ENCODE measurements at regions not wholly inside any gene's neighbourhood (a gene's known extent, or its start where the extent isn't known, plus 50 kb on each side); places are given as distances from the start of the nearest gene placed in this dataset.

GRCh38 chr2:190584980-190585661 is 50.6 kb upstream of the NEMP2 start:
- H2AFZ ChIP-seq (ENCODE audit: low read length) = no peak overlapping the region
- H3K4me3 ChIP-seq (replicated peaks in 1 of 4; ENCODE audit: control extremely low read depth in 1 of 4, insufficient read depth in 1 of 4, low read depth in 3 of 4, low read length in 4 of 4) = no peak overlapping the region
- no peak for TF ChIP-seq CTCF (conservative IDR thresholded peaks at IDR 0.05 in 1 of 2, IDR thresholded peaks at IDR 0.05 in 1 of 2; ENCODE audit: low read depth in 1 of 2, low read length in 2 of 2)
- no peak for TF ChIP-seq EZH2 (IDR thresholded peaks at IDR 0.05; ENCODE audit: low read length, missing control alignments)
- no peak overlapping the region for H3K27ac ChIP-seq (ENCODE audit: insufficient read depth, low read length)
- no peak for DNase-seq (ENCODE audit: low read depth in 2 of 2)
- no peaks in the 10 kb centered on the region for H3K27me3 ChIP-seq (ENCODE audit: control insufficient read depth, insufficient read depth, low read length)
- H3K9ac ChIP-seq (ENCODE audit: insufficient read depth, low read length) = no peak overlapping the region
- no peaks in the 10 kb centered on the region for H4K20me1 ChIP-seq (ENCODE audit: control insufficient read depth, extremely low read depth, insufficient read depth, low read length)
- no peak overlapping the region for H3K4me2 ChIP-seq (ENCODE audit: extremely low read depth, insufficient read depth, low read length)
- no peaks in the 10 kb centered on the region for H3K9me3 ChIP-seq (ENCODE audit: control insufficient read depth, insufficient read depth, low read depth, low read length)
- H3K36me3 ChIP-seq (ENCODE audit: control insufficient read depth, insufficient read depth, low read length) = no peaks in the 10 kb centered on the region
- H3K79me2 ChIP-seq (ENCODE audit: control insufficient read depth, insufficient read depth, low read length) = no peaks in the 10 kb centered on the region
- H3K4me1 ChIP-seq (ENCODE audit: control insufficient read depth, extremely low read depth, insufficient read depth, low read length) = no peaks in the 10 kb centered on the region

GRCh38 chr2:190587106-190587505 is 52.6 kb upstream of the NEMP2 start:
- Histone ChIP-seq H3K79me2 (ENCODE audit: control insufficient read depth, insufficient read depth, low read length) (no peaks in the 10 kb centered on the region), H2AFZ (ENCODE audit: low read length) (no peak overlapping the region), H3K4me2 (ENCODE audit: extremely low read depth, insufficient read depth, low read length) (no peak overlapping the region), H3K36me3 (ENCODE audit: control insufficient read depth, insufficient read depth, low read length) (no peaks in the 10 kb centered on the region), H4K20me1 (ENCODE audit: control insufficient read depth, extremely low read depth, insufficient read depth, low read length) (no peaks in the 10 kb centered on the region), H3K27ac (ENCODE audit: insufficient read depth, low read length) (no peak overlapping the region), H3K9me3 (ENCODE audit: control insufficient read depth, insufficient read depth, low read depth, low read length) (no peaks in the 10 kb centered on the region), H3K27me3 (ENCODE audit: control insufficient read depth, insufficient read depth, low read length) (no peaks in the 10 kb centered on the region), H3K4me1 (ENCODE audit: control insufficient read depth, extremely low read depth, insufficient read depth, low read length) (no peaks in the 10 kb centered on the region), H3K4me3 (replicated peaks in 1 of 4; ENCODE audit: control extremely low read depth in 1 of 4, insufficient read depth in 1 of 4, low read depth in 3 of 4, low read length in 4 of 4) (no peak overlapping the region), H3K9ac (ENCODE audit: insufficient read depth, low read length) (no peak overlapping the region)
- TF ChIP-seq EZH2 (IDR thresholded peaks at IDR 0.05; ENCODE audit: low read length, missing control alignments) (no peak), CTCF (conservative IDR thresholded peaks at IDR 0.05 in 1 of 2, IDR thresholded peaks at IDR 0.05 in 1 of 2; ENCODE audit: low read depth in 1 of 2, low read length in 2 of 2) (no peak)
- no peak for DNase-seq (ENCODE audit: low read depth in 2 of 2)

DNA sequence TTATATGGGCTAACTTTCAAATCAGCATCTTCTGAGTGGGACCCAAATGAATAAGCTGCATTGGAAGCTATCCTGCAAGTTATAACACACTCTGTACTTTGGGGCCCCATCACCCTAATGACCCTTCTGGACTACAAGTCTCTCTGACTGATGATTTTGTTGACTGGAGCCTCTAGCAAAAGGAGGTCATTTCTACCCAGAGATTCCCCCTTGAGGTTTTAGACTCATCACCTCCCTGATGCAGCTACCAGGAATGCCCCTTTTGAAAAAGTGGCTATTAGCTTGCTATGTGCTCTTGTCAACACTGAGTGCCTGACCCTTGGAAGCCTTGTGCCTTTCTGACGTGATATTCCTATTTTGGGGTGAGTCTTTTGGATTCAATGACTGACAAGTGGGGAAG is 54.5 kb upstream of the NEMP2 start:
- Histone ChIP-seq H3K9me3 (ENCODE audit: control insufficient read depth, insufficient read depth, low read depth, low read length) (no peaks in the 10 kb centered on the region), H3K36me3 (ENCODE audit: control insufficient read depth, insufficient read depth, low read length) (no peaks in the 10 kb centered on the region), H3K4me2 (ENCODE audit: extremely low read depth, insufficient read depth, low read length) (no peak overlapping the region), H3K27ac (ENCODE audit: insufficient read depth, low read length) (no peak overlapping the region), H3K4me1 (ENCODE audit: control insufficient read depth, extremely low read depth, insufficient read depth, low read length) (no peaks in the 10 kb centered on the region), H3K27me3 (ENCODE audit: control insufficient read depth, insufficient read depth, low read length) (no peaks in the 10 kb centered on the region), H4K20me1 (ENCODE audit: control insufficient read depth, extremely low read depth, insufficient read depth, low read length) (no peaks in the 10 kb centered on the region), H3K4me3 (replicated peaks in 1 of 4; ENCODE audit: control extremely low read depth in 1 of 4, insufficient read depth in 1 of 4, low read depth in 3 of 4, low read length in 4 of 4) (no peak overlapping the region), H3K79me2 (ENCODE audit: control insufficient read depth, insufficient read depth, low read length) (no peaks in the 10 kb centered on the region), H2AFZ (ENCODE audit: low read length) (no peak overlapping the region), H3K9ac (ENCODE audit: insufficient read depth, low read length) (no peak overlapping the region)
- no peak for DNase-seq (ENCODE audit: low read depth in 2 of 2)
- TF ChIP-seq CTCF (conservative IDR thresholded peaks at IDR 0.05 in 1 of 2, IDR thresholded peaks at IDR 0.05 in 1 of 2; ENCODE audit: low read depth in 1 of 2, low read length in 2 of 2) (no peak), EZH2 (IDR thresholded peaks at IDR 0.05; ENCODE audit: low read length, missing control alignments) (no peak)
